ENCODE measurements at regions not wholly inside any gene's neighbourhood (a gene's known extent, or its start where the extent isn't known, plus 50 kb on each side); places are given as distances from the start of the nearest gene placed in this dataset.

DNA sequence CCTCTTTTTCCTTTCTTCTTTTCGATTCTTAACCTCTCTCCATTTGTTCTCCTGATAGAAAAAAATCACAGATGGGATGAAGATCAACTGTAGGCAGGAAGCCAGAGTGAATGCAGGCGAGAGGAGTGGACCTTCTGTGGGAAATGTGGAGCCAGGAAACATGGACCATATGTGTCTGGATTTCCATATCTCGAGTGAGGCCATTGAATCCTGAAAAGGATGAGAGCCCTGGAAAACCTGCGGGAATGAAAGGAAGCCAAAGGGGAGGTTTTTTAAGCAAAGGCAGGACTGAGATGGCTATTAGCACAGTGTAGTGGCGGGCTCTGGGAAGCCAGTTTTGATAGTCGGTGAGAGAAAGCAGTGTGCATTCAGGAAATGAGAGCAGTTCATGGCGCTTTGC is 139.5 kb upstream of the C9orf72 start:
- DNase-seq (ENCODE audit: extremely low spot score) = no peak
- intact Hi-C loops (cut with DNase I) = no loop called here
- no peaks in the 10 kb centered on the region for H3K27me3 ChIP-seq
- H3K9me3 ChIP-seq = peaks cover 0 to 4% (median 0%) of the 10 kb centered on the region in 4 donors
- H3K36me3 ChIP-seq = no peaks in the 10 kb centered on the region
- no peaks in the 10 kb centered on the region for H3K4me1 ChIP-seq
- H3K27ac ChIP-seq (replicated peaks in 1 of 4) = no peak overlapping the region
- TF ChIP-seq, protein P1, sequence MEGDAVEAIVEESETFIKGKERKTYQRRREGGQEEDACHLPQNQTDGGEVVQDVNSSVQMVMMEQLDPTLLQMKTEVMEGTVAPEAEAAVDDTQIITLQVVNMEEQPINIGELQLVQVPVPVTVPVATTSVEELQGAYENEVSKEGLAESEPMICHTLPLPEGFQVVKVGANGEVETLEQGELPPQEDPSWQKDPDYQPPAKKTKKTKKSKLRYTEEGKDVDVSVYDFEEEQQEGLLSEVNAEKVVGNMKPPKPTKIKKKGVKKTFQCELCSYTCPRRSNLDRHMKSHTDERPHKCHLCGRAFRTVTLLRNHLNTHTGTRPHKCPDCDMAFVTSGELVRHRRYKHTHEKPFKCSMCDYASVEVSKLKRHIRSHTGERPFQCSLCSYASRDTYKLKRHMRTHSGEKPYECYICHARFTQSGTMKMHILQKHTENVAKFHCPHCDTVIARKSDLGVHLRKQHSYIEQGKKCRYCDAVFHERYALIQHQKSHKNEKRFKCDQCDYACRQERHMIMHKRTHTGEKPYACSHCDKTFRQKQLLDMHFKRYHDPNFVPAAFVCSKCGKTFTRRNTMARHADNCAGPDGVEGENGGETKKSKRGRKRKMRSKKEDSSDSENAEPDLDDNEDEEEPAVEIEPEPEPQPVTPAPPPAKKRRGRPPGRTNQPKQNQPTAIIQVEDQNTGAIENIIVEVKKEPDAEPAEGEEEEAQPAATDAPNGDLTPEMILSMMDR (IDR thresholded peaks at IDR 0.05) = no peak
- TF ChIP-seq EP300 (IDR thresholded peaks at IDR 0.05) (no peak), POLR2AphosphoS5 (IDR thresholded peaks at IDR 0.05) (no peak), POLR2A (IDR thresholded peaks at IDR 0.05; ENCODE audit: low read depth) (no peak)
- 88% methylated on average over 7 of the region's 7 CpGs for WGBS
- H3K4me3 ChIP-seq = no peak overlapping the region

GRCh38 chr9:27714388-27714787 is 141.1 kb upstream of the C9orf72 start:
- Histone ChIP-seq H3K27me3 (no peaks in the 10 kb centered on the region), H3K4me3 (no peak overlapping the region), H3K27ac (replicated peaks in 1 of 4) (no peak overlapping the region), H3K36me3 (no peaks in the 10 kb centered on the region), H3K9me3 (no peaks in the 10 kb centered on the region), H3K4me1 (no peaks in the 10 kb centered on the region)
- no peak for TF ChIP-seq POLR2AphosphoS5 (IDR thresholded peaks at IDR 0.05)
- TF ChIP-seq, protein P1 (IDR thresholded peaks at IDR 0.05) = no peak
- TF ChIP-seq POLR2A (IDR thresholded peaks at IDR 0.05; ENCODE audit: low read depth) = no peak
- TF ChIP-seq EP300 (IDR thresholded peaks at IDR 0.05) = no peak
- DNase-seq (ENCODE audit: extremely low spot score) = no peak
- WGBS = 75% methylated on average over 1 of the region's 1 CpG
- intact Hi-C loops (cut with DNase I) = no loop called here

GRCh38 chr9:27715651-27716050 is 142.4 kb upstream of the C9orf72 start:
- no peaks in the 10 kb centered on the region for H3K9me3 ChIP-seq
- no peak overlapping the region for H3K4me3 ChIP-seq
- no peaks in the 10 kb centered on the region for H3K4me1 ChIP-seq
- intact Hi-C loops (cut with DNase I) = no loop called here
- H3K27me3 ChIP-seq = no peaks in the 10 kb centered on the region
- H3K36me3 ChIP-seq = no peaks in the 10 kb centered on the region
- H3K27ac ChIP-seq (replicated peaks in 1 of 4) = no peak overlapping the region
- TF ChIP-seq, protein P1 (IDR thresholded peaks at IDR 0.05) = no peak
- TF ChIP-seq POLR2AphosphoS5 (IDR thresholded peaks at IDR 0.05) = no peak
- no peak for TF ChIP-seq EP300 (IDR thresholded peaks at IDR 0.05)
- TF ChIP-seq POLR2A (IDR thresholded peaks at IDR 0.05; ENCODE audit: low read depth) = no peak
- no peak for DNase-seq (ENCODE audit: extremely low spot score)
- WGBS = 96% methylated on average over 2 of the region's 2 CpGs

DNA sequence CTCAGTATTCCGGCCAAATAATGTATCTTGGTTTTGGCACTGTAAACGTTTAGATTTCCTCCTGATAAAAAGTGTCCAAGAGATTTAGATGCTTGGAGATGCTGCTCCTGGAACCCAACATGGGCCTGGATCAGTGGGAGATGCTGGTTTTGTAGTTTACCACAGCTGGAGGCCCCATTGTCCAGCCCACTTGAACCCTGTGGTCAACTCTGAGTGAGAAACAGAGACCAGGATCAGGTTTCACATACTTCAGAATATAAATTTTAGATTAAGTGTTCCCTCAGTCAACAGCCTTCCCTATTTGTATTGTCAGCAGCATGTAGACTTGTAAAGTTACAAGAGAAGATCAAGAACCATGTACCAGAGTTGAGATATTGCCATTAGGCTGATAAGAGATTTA is 144.7 kb upstream of the C9orf72 start:
- no peaks in the 10 kb centered on the region for H3K36me3 ChIP-seq
- H3K27ac ChIP-seq (replicated peaks in 1 of 4) = no peak overlapping the region
- H3K4me3 ChIP-seq = no peak overlapping the region
- no peak for TF ChIP-seq EP300 (IDR thresholded peaks at IDR 0.05)
- no peaks in the 10 kb centered on the region for H3K4me1 ChIP-seq
- 70% methylated on average over 2 of the region's 2 CpGs for WGBS
- no peaks in the 10 kb centered on the region for H3K9me3 ChIP-seq
- intact Hi-C loops (cut with DNase I) = no loop called here
- H3K27me3 ChIP-seq = no peaks in the 10 kb centered on the region
- no peak for DNase-seq (ENCODE audit: extremely low spot score)

- no peaks in the 10 kb centered on the region for H3K36me3 ChIP-seq
- WGBS = 91% methylated on average over 2 of the region's 2 CpGs
- TF ChIP-seq POLR2A (IDR thresholded peaks at IDR 0.05; ENCODE audit: low read depth) (no peak), EP300 (IDR thresholded peaks at IDR 0.05) (no peak), POLR2AphosphoS5 (IDR thresholded peaks at IDR 0.05) (no peak)
- TF ChIP-seq, protein P1 (IDR thresholded peaks at IDR 0.05) = no peak
- no peak for DNase-seq (ENCODE audit: extremely low spot score)
- no peaks in the 10 kb centered on the region for H3K4me1 ChIP-seq
- no peaks in the 10 kb centered on the region for H3K9me3 ChIP-seq
- H3K4me3 ChIP-seq = no peak overlapping the region
- intact Hi-C loops (cut with DNase I) = no loop called here
- no peaks in the 10 kb centered on the region for H3K27me3 ChIP-seq
- no peak overlapping the region for H3K27ac ChIP-seq (replicated peaks in 1 of 4)
These were observed 146.4 kb upstream of the C9orf72 start for GRCh38 chr9:27719711-27720110.

Data from esophagus muscularis mucosa (tissue), 4 donors.